Vagina (tissue), 2 donors: ENCODE measurements at regions not wholly inside any gene's neighbourhood (a gene's known extent, or its start where the extent isn't known, plus 50 kb on each side); places are given as distances from the start of the nearest gene placed in this dataset.

Experiments
- CTCF ChIP-seq, 3 experiments: fragments of 450-650 bp in 2 of 3; fragments of 200-600 bp in 1 of 3; sonication (generic) in 1 of 3; IDR thresholded peaks; one replicate each; pipeline ENCODE4 v1.5.1; 2017 to 2019; ENCODE audit warnings: antibody characterized with exemption in 3 of 3, mild to moderate bottlenecking in 2 of 3, moderate library complexity in 2 of 3
- POLR2A ChIP-seq, 2 donors: fragments of 450-650 bp; IDR thresholded peaks; one replicate each; pipeline ENCODE4 v1.6.1; 2017; ENCODE audit warnings: antibody characterized with exemption in 2 of 2, mild to moderate bottlenecking in 2 of 2, moderate library complexity in 2 of 2
- POLR2AphosphoS5 ChIP-seq, 2 donors: sonication (generic); formaldehyde crosslinking; IDR thresholded peaks; one replicate each; pipeline ENCODE4 v1.9.0; 2017; ENCODE audit warnings: antibody characterized with exemption in 2 of 2, mild to moderate bottlenecking in 2 of 2, low read depth in 1 of 2; ENCODE audit not compliant: insufficient read depth in 1 of 2

DNA sequence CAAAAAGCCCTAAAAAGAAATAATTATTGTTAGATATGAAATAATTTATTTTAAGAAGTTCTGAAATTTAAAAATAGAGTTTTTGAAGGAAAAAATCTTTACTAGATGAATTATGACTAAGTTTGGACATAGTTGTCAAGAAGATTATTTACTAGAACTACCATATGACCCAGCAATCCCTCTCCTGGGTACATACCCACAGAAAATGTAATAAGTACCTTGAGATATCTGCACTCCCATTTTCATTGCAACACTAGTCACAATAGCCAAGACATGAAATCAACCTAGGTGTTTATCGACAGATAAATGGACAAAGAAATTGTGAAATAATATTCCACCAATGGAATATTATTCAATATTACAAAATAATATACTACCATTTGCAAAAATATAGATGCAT, 109.9 kb downstream of the PDHA2 start:
- TF ChIP-seq CTCF (IDR thresholded peaks at IDR 0.05) (no peak), POLR2A (IDR thresholded peaks at IDR 0.05) (no peak), POLR2AphosphoS5 (IDR thresholded peaks at IDR 0.05; ENCODE audit: insufficient read depth in 1 of 2, low read depth in 1 of 2) (no peak)
